GM13976 (cell line): ENCODE measurements at regions not wholly inside any gene's neighbourhood (a gene's known extent, or its start where the extent isn't known, plus 50 kb on each side); places are given as distances from the start of the nearest gene placed in this dataset.

ENCODE experiments used
- DNase-seq: peaks from one replicate; pipeline ENCODE4 v3.0.0; 2012; ENCODE audit warnings: low spot score
- CTCF ChIP-seq: IDR thresholded peaks from 2 replicates; pipeline ENCODE4 v1.5.1; 2012; ENCODE audit warnings: borderline replicate concordance, mild to moderate bottlenecking; ENCODE audit not compliant: insufficient read depth; ENCODE audit errors: extremely low read depth, missing control alignments, control extremely low read depth
- in situ Hi-C: fragments of 300-500 bp; cut with MboI; formaldehyde crosslinking; loops from one replicate; pipeline ENCODE4 v1.12.0; 2022; ENCODE audit warnings: low sequenced_read_pairs, mixed read lengths, inconsistent platforms; ENCODE audit not compliant: unreplicated experiment

- in situ Hi-C loops: no loop called here
- DNase-seq: no peak
These were observed 1289.1 kb downstream of the STIM2 start for GRCh38 chr4:28149762-28150161.

GRCh38 chr4:28151314-28151713 lies 1290.7 kb downstream of the STIM2 start:
- in situ Hi-C loops: no loop called here
- no peak for DNase-seq
- TF ChIP-seq CTCF: no peak

More at GRCh38 chr4:28149762-28150161, 1289.1 kb downstream of the STIM2 start:
- TF ChIP-seq CTCF: no peak

GRCh38 chr4:28167411-28167810 lies 1306.8 kb downstream of the STIM2 start:
- in situ Hi-C loops: no loop called here
- DNase-seq: no peak
- no peak for TF ChIP-seq CTCF

- TF ChIP-seq CTCF: no peak
- in situ Hi-C loops: no loop called here
- DNase-seq: no peak
These were observed 1316.3 kb downstream of the STIM2 start for GRCh38 chr4:28176942-28177341.

GRCh38 chr4:28177641-28178040 lies 1317.0 kb downstream of the STIM2 start:
- no peak for DNase-seq
- no peak for TF ChIP-seq CTCF
- in situ Hi-C loops: no loop called here

GRCh38 chr4:28179126-28179525 lies 1318.5 kb downstream of the STIM2 start:
- TF ChIP-seq CTCF: no peak

More at GRCh38 chr4:28179126-28179525, 1318.5 kb downstream of the STIM2 start:
- in situ Hi-C loops: no loop called here
- DNase-seq: no peak
